HG02973 (cell line): ENCODE measurements at regions not wholly inside any gene's neighbourhood (a gene's known extent, or its start where the extent isn't known, plus 50 kb on each side); places are given as distances from the start of the nearest gene placed in this dataset.

Experiments
- ATAC-seq: cut with Tn5 transposase; IDR thresholded peaks from one replicate; pipeline ENCODE4 v1.9.1; 2021; ENCODE audit warnings: moderate library complexity; ENCODE audit not compliant: unreplicated experiment

DNA sequence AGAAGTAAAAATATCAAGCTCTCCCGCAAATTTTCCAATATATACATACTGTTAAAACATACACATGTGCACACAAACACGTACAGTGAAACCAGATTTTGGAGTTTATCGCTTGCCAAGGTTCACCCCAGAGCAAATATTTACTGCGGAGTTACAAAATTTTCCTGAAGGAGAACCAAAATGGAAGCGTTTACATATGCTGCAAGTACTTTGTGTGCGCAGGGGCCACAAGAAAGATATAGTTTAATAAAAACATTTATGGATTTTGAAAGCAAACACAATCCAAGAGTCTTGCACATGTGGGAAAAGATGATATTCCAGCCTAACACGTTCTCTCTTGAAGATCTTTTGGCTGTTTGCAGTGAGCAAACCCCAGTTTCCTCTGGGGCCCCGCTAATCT is 301.3 kb upstream of the NFE2L3 start:
- ATAC-seq: no peak

DNA sequence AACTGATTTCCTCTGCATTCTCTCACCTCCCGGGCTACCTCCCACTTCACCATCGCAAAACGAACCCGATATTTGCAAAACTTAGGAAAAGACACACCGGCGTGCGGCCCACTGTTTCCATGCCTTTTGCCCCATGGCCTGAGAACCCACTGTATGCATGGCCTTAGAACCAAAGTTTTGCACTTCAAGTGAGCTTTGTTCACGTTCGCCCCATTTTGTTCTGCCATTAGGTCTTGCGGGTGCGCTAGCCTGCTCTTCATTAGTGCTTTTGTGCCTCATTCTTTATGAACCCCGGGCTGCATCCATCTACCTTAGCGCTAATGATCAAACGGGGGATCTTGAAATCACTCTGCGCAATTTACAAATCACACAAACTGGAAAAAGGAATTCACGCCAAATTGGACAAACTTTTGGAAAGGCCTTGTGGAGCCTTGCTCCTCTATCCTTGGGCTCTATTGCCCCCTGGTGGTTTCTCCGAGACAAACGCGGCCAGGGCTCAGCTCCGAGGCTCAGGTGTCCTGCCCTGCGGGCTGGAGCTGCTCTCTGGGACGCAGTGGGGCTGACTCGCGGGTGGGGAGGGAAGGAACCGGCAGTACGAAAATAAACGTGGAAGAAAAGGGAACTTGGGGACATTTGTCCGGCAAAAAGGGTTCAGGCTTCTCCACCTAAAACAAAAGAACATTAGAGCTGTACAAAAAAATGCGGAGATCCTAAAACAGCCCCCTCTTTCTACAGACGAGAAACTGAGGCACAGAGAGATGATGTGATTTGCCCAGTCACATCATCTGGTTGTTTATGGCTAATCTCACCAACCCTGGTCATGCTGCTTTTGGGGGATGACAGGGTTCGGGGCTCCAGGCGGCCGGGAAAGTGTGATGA is 300.4 kb upstream of the NFE2L3 start:
- ATAC-seq: peak; percentile 63

- ATAC-seq: no peak
Measured at GRCh38 chr7:25852211-25852938, 299.6 kb upstream of the NFE2L3 start.

DNA sequence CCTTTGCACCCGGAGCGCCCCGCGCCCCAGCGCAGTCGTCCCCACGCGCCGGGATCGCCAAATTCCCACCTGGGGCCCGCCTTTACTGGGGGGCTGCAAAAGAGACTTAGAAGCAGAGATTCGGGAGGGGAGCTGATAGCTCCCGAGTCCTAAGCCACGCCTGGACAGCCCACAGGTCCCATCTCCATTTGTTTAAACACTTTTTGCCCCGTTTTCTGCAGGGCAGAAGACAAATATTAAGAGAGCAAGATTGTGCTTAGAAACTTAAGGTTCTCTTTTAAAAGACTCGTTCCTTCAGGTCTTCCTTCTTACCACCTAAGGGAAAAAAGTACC is 299.1 kb upstream of the NFE2L3 start:
- no peak for ATAC-seq

GRCh38 chr7:25853314-25853713 is 298.7 kb upstream of the NFE2L3 start:
- ATAC-seq: no peak

DNA sequence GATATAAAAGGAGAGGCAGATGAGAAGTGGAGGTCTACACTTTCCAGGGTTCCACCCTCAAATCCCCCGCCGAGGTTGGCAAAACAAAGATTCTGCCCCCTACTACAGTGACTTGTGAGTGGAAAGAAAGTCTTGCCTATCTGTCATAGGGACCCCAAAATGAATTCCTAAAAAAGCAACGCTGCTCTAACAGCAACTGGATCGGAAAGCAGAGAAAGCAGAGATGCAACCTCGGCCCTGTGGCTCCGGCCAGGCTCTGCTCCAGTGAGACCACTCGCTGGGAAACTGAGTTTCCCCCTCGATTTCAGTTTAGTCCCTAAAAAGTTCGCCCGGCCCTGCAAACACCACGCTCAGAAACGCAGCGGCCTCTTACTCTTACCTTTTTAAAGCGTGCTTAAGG is 297.9 kb upstream of the NFE2L3 start:
- no peak for ATAC-seq

- ATAC-seq: no peak
Measured at GRCh38 chr7:25854608-25855497, 297.1 kb upstream of the NFE2L3 start.

DNA sequence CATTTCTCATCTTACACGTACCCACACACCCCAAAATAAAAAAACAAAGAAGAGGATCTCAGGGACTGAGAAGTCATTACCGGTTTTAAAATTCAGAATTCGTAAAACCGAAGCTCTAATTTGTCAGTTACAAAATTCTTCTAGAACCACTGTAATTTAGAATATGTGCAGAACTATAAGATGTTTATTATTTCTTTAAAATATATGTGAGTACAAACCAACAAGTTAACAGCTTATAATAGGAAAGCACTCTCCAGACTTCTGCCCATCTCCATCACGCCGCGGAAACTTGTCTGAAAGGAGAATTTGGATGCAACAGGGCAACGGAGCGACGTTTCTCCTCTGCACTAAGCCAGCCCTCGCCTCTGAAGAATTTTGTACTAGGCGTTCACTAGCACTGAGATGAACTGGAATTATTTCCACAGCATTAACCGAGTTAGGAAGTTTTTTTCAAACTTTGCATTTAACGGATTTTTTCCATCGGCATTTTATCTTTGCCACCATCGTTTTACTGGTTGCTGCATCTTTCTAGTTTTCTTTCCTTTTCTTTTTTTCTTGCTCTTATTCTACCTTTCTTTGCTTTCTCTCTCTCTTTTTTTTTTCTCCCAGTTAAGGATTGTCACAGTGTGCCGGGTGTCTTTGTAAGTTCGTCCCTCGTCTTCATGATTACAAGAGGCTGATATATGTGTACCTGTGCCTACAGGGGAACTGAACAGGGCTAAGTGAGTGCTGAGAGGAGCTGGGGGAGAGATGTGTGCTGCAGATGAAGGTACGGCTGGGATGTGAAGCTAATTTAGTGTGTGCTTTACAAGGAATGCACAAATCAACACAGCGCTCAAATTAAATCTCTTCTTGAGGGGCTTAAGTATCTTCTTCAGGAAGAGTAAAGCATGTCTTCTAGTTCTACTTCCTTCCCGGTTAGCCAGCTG is 295.9 kb upstream of the NFE2L3 start:
- ATAC-seq: no peak

GRCh38 chr7:25857376-25858067 is 294.5 kb upstream of the NFE2L3 start:
- no peak for ATAC-seq

DNA sequence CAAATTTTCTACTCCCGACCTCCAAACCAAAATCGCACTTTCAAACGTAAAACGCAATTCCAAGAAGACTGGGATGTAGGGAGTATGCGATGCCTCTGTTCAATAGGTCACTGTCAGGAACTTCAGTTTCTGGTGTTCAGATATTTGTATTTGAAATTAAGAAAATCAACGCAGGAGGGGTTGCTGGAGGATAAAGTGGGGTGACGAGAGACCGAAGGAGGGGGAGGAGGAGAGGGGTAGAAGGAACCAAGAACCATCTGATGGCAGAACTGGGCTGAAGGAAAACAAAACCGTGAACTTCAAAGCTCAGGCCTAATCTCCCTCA is 293.8 kb upstream of the NFE2L3 start:
- ATAC-seq: no peak

GRCh38 chr7:25858525-25859411 is 293.2 kb upstream of the NFE2L3 start:
- ATAC-seq: no peak

DNA sequence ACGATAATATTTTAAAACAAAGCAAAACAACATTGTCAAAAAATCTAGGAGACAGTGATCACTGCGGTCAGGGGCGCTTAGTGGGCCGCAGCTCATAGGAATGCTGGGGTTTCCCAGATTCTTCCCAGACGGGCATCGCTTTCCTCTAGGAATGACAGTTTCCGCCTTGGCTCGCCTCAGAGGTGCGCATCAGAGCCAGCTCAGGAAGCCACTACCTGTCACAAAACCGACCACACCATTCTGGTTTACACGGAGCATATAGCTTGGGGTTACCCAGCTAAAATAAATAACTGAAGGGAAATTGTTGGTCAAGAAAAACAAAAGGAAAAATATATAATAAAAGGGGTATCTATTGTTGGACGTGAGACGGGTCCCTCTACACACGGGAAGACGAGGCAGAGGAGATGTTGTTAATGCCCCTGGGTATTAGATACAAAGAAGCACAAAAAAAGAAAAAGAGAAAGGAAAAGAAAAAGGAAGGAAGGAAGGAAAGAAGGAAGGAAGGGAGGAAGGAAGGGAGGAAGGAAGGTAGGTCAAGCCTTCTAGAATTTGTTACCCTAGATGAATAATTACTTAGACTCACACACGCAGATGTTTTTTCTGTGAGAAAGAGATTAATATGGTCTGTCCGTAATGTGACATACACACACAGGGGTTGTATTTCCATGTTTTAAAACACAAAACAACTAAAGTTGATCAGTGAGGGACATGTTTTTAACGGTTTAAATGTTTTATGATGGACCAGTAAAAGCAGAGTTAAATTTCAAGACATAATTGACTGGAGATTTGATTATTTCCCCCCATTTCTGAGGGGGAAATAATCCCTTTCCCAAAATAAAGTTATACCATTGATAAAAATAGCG is 292.4 kb upstream of the NFE2L3 start:
- no peak for ATAC-seq

- no peak for ATAC-seq
Measured at GRCh38 chr7:25860275-25861163, 291.5 kb upstream of the NFE2L3 start.

- ATAC-seq: no peak
Measured at GRCh38 chr7:25861164-25861496, 290.9 kb upstream of the NFE2L3 start.

DNA sequence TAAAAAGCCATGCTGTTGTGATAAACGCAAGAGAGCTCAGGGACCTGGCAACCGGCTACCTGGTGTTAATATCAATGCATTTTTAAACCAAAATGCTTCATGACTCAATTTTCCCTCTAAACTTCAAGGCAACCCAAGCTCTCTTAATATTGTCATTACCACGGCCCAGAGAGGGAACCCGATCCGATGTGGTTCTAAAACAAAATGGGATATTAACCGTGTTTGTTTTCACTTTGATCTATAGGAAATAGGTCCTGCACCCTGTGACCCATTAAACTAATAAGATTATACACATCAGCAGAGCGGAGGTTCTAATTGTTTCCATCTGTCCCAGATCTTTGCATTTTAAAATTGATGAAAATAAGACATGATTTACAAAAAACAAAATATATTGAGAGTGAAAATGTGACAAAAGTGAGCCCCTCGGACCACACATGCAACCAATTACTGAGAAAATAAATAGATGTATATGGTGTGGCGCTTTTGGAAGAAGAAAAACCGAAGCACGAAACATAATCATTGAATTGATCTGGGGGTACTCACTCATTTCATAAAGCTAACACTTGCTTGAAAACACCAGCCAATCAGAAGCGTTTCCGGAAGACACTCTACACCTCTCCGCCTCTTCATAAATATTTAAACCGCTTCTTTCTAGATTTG is 290.3 kb upstream of the NFE2L3 start:
- ATAC-seq: no peak

GRCh38 chr7:25862261-25863004 is 289.6 kb upstream of the NFE2L3 start:
- ATAC-seq: peak; percentile 90
